IPS-15b (cell line): ENCODE measurements at regions not wholly inside any gene's neighbourhood (a gene's known extent, or its start where the extent isn't known, plus 50 kb on each side); places are given as distances from the start of the nearest gene placed in this dataset.

ENCODE experiments used
- H3K27me3 ChIP-seq: one replicate; pipeline ENCODE4 v1.6.1; 2013; ENCODE audit warnings: low read length; ENCODE audit not compliant: control insufficient read depth, insufficient read depth
- H3K36me3 ChIP-seq: one replicate; pipeline ENCODE4 v1.6.1; 2013; ENCODE audit warnings: low read length; ENCODE audit not compliant: control insufficient read depth, insufficient read depth
- H3K4me1 ChIP-seq: one replicate; pipeline ENCODE4 v1.6.1; 2013; ENCODE audit warnings: mild to moderate bottlenecking, low read length; ENCODE audit not compliant: control insufficient read depth, insufficient read depth
- H3K4me3 ChIP-seq: one replicate; pipeline ENCODE4 v1.5.1; 2013; ENCODE audit warnings: low read depth, low read length
- H3K9ac ChIP-seq: one replicate; pipeline ENCODE4 v1.6.1; 2013; ENCODE audit warnings: low read depth, mild to moderate bottlenecking, low read length
- H3K9me3 ChIP-seq: one replicate; pipeline ENCODE4 v1.6.1; 2013; ENCODE audit warnings: mild to moderate bottlenecking, low read length; ENCODE audit not compliant: control insufficient read depth, insufficient read depth

- Histone ChIP-seq H3K4me1 (no peaks in the 10 kb centered on the region), H3K9me3 (no peaks in the 10 kb centered on the region), H3K9ac (no peak overlapping the region), H3K4me3 (no peak overlapping the region), H3K27me3 (no peaks in the 10 kb centered on the region), H3K36me3 (no peaks in the 10 kb centered on the region)
Observed at GRCh38 chr15:94736236-94736635, 504.9 kb downstream of the MCTP2 start.

- Histone ChIP-seq H3K4me3 (no peak overlapping the region), H3K4me1 (peaks cover 8% of the 10 kb centered on the region), H3K9ac (no peak overlapping the region), H3K36me3 (no peaks in the 10 kb centered on the region), H3K27me3 (no peaks in the 10 kb centered on the region), H3K9me3 (no peaks in the 10 kb centered on the region)
Observed at GRCh38 chr15:94739639-94740038, 508.3 kb downstream of the MCTP2 start.

- no peaks in the 10 kb centered on the region for H3K27me3 ChIP-seq
- no peaks in the 10 kb centered on the region for H3K36me3 ChIP-seq
- no peak overlapping the region for H3K9ac ChIP-seq
- no peaks in the 10 kb centered on the region for H3K9me3 ChIP-seq
- peaks cover 8% of the 10 kb centered on the region for H3K4me1 ChIP-seq
- H3K4me3 ChIP-seq: no peak overlapping the region
Observed at GRCh38 chr15:94740469-94740868, 509.1 kb downstream of the MCTP2 start.

- no peak overlapping the region for H3K4me3 ChIP-seq
- no peaks in the 10 kb centered on the region for H3K36me3 ChIP-seq
- H3K4me1 ChIP-seq: peaks cover 8% of the 10 kb centered on the region
- H3K27me3 ChIP-seq: no peaks in the 10 kb centered on the region
- no peaks in the 10 kb centered on the region for H3K9me3 ChIP-seq
- H3K9ac ChIP-seq: no peak overlapping the region
Observed at GRCh38 chr15:94743668-94744067, 512.3 kb downstream of the MCTP2 start.

DNA sequence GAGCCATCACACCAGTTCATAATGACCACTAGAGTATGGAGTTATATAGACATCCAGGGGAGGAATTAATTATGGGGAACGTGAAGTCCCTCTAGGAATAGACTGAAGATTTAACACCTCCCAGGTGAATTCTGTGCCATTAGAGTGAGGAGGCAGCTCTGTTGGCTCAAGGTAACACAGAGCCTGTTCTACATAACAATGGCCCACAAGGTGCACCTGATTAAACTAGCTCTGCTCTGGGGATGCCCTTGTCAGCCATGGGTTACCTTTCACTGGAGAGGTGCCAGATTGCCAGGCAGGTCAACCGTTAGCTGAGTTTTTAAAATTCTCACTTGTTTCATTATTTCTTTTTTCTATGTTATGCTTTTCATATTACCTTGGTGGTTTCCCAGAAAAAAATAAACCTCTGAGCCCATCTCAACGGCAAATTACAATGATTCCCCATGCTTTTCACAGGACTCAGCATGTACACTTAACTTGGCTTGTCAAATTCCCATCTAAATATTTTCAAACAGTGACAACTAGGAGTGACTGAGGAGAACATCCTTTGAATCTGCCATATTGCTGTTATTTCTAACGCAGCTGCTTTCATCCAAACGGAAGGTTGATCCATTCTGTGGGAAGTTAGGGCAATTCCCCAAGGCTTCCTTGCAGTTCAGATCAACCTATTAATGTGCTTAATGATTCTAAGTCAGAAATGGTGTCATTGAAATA lies 512.9 kb downstream of the MCTP2 start:
- H3K4me1 ChIP-seq: peaks cover 8% of the 10 kb centered on the region
- no peaks in the 10 kb centered on the region for H3K27me3 ChIP-seq
- no peaks in the 10 kb centered on the region for H3K36me3 ChIP-seq
- H3K9me3 ChIP-seq: no peaks in the 10 kb centered on the region
- H3K9ac ChIP-seq: no peak overlapping the region
- H3K4me3 ChIP-seq: no peak overlapping the region

DNA sequence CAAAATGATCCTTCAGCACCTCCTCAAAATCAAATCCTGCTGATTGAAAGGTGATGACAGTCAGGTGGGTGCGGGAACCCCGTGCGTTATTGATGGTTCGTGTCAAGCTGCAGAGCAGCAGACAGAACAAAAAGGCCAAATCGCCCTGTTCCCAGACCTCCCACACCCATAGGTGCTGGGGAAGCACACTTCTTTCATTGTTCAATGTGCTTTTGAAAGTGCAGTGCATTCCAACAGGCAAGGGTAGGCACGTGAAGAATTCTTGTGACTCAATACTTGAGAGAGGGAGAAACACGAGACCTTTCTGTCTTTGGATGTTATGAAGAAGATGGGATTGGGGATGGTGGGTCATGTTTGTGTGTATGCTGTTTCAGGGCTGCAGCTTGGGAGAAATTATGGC lies 514.0 kb downstream of the MCTP2 start:
- H3K9me3 ChIP-seq: peaks cover under 1% of the 10 kb centered on the region
- peaks cover 8% of the 10 kb centered on the region for H3K4me1 ChIP-seq
- no peaks in the 10 kb centered on the region for H3K27me3 ChIP-seq
- H3K36me3 ChIP-seq: no peaks in the 10 kb centered on the region
- no peak overlapping the region for H3K4me3 ChIP-seq
- no peak overlapping the region for H3K9ac ChIP-seq

GRCh38 chr15:94747510-94747909 lies 516.1 kb downstream of the MCTP2 start:
- no peak overlapping the region for H3K4me3 ChIP-seq
- H3K4me1 ChIP-seq: peaks cover 8% of the 10 kb centered on the region
- peaks cover 4% of the 10 kb centered on the region for H3K9me3 ChIP-seq
- no peaks in the 10 kb centered on the region for H3K27me3 ChIP-seq
- no peak overlapping the region for H3K9ac ChIP-seq
- no peaks in the 10 kb centered on the region for H3K36me3 ChIP-seq

DNA sequence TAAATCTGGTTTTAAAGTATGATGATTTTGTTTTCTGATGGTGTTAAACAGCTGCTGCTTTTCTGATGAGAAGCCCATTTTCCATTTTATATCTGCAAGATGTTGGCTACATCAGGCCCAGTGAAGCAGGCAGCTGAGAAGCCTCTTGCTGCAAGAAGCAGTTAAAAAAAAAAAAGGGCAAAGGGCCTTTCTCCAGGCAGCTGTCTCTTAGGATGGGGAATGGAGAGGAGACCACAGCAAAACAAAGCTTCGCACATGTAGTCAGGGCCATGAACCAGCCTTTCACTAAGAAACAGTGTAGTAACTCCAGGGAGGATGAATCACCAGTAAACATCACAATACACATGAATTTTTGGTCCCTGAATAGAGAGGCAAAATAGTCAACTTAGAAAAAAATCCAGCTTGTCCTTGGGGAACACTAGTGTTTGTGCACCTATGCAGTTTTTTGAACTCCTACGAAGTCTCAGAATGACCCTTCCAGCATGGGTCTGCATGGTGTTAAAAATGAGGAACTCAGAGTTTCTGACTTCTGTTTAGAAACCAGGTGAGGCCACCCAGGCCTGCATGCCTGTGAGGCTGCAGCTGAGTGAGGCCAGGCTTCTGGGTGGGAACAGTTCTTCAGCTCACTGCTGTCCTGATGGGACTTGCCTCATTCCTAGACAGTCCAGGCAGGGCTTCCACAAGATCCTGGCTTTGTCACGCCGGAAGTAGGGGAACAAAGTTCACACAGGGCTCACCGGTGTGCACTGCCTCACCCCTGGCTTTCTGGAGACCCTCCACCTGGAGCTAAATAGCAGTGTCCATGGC lies 518.7 kb downstream of the MCTP2 start:
- H3K27me3 ChIP-seq: no peaks in the 10 kb centered on the region
- no peaks in the 10 kb centered on the region for H3K4me1 ChIP-seq
- no peak overlapping the region for H3K4me3 ChIP-seq
- peaks cover 4% of the 10 kb centered on the region for H3K9me3 ChIP-seq
- H3K9ac ChIP-seq: no peak overlapping the region
- H3K36me3 ChIP-seq: no peaks in the 10 kb centered on the region

DNA sequence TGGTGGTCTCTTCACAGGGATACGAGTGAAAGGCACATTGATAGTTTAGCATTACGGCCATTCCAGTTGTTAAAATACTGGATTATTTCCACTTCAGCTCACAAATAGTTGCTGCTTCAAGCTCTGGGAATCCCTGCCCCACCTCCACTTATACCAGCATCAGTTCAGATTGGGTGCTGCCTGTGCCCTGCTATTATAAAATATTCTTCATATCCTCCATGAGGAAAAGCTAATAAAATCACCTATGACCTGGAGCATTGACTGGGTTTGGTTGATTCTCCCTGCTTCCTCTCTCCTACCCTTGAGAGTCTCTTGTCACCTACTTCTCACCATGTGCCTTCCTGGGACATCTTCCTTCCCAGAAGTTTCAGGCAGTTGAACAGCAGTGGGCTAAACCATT lies 529.0 kb downstream of the MCTP2 start:
- Histone ChIP-seq H3K4me3 (no peak overlapping the region), H3K9me3 (no peaks in the 10 kb centered on the region), H3K9ac (no peak overlapping the region), H3K4me1 (peaks cover 16% of the 10 kb centered on the region), H3K27me3 (no peaks in the 10 kb centered on the region), H3K36me3 (no peaks in the 10 kb centered on the region)

GRCh38 chr15:94761574-94761973 lies 530.2 kb downstream of the MCTP2 start:
- Histone ChIP-seq H3K9ac (no peak overlapping the region), H3K36me3 (no peaks in the 10 kb centered on the region), H3K4me3 (no peak overlapping the region), H3K9me3 (no peaks in the 10 kb centered on the region), H3K4me1 (peaks cover 16% of the 10 kb centered on the region), H3K27me3 (no peaks in the 10 kb centered on the region)

DNA sequence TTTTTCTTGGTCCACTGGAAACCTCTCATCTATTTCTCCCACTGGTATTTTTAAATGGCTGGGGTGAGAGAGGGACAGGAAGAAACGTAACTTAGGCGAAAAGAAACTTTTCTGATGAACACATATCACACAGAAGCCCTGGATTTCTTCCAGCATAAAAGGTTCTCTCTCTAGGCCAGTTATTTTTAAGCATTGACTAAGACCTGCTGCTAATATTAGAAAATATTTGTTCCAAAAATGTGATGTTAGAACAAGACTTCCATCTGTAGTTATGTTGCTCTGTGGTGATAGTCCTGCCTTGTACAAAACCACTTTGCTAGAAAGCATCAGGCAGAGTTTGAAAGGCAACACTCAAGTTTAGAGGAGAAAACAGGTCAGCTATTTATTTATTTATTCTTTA lies 537.7 kb downstream of the MCTP2 start:
- no peaks in the 10 kb centered on the region for H3K9me3 ChIP-seq
- H3K36me3 ChIP-seq: no peaks in the 10 kb centered on the region
- H3K9ac ChIP-seq: no peak overlapping the region
- H3K4me3 ChIP-seq: no peak overlapping the region
- no peaks in the 10 kb centered on the region for H3K4me1 ChIP-seq
- H3K27me3 ChIP-seq: no peaks in the 10 kb centered on the region

GRCh38 chr15:94770199-94770598 lies 538.8 kb downstream of the MCTP2 start:
- Histone ChIP-seq H3K9me3 (no peaks in the 10 kb centered on the region), H3K9ac (no peak overlapping the region), H3K36me3 (no peaks in the 10 kb centered on the region), H3K27me3 (no peaks in the 10 kb centered on the region), H3K4me1 (no peaks in the 10 kb centered on the region), H3K4me3 (no peak overlapping the region)
